DMS153 treated with DMSO at 0.1 percent for 48 hours (cell line): ENCODE measurements at regions not wholly inside any gene's neighbourhood (a gene's known extent, or its start where the extent isn't known, plus 50 kb on each side); places are given as distances from the start of the nearest gene placed in this dataset.
"Not testable (repeated sequence)": the region's sequence is repeated elsewhere in the genome, so short reads cannot be mapped to it uniquely, and the experiment has no call there.

ENCODE experiments used
- DNase-seq: peaks from one replicate; lab custom pipeline; 2025; ENCODE audit not compliant: unreplicated experiment; lab: John Stamatoyannopoulos, UW

DNA sequence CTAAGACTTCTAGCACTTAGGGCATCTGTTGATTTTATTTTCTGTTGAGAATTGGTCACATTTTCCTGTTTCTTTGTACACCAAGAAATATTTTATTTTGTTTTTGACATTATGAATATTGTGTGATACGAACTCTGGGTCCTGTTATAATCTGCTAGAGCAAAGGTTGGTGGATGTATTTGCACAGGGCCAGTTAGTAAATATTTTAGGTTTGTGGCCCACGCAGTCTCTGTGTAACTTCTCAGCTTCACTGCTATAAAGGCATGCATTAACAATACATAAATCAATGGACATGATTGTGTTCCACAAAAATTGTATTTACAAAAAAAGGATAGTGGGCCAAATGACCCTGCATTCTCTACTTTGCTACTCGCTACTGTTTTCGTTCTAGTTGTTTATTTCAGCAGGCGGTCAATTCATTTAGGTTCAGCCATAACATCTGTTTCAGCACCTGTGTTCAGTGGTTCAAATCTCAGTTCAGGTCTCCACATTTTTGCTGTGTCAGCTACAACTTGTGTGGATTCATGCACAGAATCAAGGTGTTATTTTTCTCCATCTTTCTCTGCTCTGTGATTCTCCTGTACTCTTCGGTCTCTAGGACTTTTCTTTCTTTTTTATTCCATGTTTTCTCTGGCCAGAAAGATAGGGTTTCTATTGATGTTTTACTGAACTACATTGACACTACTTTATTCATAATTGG lies 786.2 kb downstream of the ETS1 start:
- no peak for DNase-seq

DNA sequence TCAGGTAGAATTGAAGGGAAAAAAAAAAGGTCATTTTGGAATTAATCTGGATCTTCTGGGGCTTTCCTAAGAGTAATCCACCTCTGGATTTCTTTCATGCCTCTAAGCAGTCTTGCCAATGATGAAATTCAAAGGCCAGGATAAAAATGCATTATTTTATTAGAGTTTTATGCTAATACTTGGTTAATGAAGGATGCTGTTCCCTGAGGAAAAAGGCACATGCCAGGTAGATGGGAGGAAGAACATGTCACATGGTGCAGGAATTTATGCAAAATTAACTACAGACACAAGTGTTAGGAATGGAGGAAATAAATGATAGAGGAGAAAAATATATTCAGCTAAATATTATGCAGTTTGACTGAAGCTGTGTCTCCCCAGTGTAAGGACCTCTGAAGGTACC lies 792.0 kb downstream of the ETS1 start:
- no peak for DNase-seq

DNA sequence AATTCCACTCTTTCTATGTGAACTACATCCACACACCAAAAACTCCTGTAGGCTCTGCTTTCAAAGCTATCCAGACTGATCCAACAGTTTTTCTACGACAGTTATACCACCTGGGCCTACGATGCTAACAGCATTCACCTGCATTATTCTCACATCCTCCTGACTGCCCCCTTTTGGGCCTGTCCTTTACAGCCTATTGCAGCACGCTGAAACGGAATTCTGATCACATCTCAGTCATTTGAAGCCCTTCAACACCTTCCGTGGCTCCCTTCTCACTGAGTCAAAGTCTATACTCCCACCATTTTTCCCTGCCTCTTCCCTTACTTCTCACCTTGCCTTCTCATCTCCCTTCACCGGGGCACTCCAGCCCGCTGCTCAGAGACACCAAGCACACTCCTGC lies 791.3 kb upstream of the KIRREL3 start:
- no peak for DNase-seq

DNA sequence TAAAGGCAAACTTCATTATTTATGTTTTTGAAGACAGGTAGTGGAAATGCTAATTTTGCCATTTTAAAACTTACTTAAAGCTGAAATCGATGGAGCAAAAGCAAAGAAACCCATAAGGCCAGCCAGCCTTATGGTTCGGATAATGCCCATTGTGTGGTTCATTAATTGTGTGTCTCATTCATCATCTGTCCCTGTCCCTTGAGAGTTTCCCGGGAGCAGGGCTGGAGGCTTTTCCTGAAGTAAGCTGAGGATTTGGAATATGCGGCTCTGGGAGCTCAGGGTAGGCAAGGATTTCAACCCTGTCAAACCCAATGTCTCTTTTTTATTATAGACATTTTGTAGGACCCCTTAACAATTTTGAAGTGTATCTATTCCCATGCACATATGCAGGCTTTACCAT lies 790.0 kb upstream of the KIRREL3 start:
- no peak for DNase-seq

DNA sequence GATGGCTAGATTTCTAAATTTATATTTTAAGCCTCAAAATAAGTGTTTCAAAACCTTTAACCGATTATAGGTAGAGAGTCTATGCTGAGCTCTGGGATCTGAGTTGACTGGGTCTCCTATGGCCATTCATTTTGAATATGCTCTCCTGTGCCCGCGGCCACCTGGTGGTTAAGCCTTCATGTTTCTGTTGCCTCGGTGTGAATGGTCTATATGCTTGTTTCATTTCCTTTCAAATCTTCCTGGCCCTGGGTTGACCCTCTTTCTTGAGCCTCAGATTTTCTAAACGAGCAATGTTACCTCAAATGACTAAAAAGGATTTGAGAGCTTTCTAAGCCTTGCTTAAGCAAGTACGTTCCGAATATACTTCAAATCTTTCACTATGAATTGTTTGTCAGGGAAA lies 789.4 kb upstream of the KIRREL3 start:
- DNase-seq, result peak; percentile 45

DNA sequence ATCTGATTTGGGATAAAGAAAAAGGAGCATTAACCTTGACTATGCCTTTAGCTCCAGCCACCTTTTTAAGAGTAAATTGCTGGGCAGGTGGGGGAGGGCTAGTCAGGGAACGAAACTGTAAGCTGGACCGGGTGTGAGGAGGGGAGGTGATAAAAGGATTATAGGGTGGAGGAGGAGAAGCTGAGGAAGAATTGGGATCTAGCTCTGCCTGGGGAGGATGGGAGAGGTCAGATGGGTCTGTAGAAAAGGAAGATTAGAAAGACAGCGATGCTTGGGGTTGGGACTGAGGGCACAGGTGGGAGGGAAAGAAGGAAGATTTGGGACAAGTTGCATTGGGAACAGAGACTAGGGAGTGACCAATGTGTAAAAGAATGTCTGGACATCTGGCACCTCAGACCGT lies 772.4 kb upstream of the KIRREL3 start:
- DNase-seq, result not testable (repeated sequence)

DNA sequence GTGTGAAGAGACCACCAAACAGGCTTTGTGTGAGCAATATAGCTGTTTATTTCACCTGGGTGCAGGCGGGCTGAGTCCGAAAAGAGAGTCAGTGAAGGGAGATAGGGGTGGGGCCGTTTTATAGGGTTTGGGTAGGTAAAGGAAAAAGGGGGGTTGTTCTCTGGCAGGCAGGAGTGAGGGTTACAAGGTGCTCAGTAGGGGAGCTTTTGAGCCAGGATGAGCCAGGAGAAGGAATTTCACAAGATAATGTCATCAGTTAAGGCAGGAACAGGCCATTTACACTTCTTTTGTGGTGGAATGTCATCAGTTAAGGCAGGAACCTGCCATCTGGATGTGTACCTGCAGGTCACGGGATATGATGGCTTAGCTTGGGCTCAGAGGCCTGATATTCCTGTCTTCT lies 768.4 kb upstream of the KIRREL3 start:
- not testable (repeated sequence) for DNase-seq

DNA sequence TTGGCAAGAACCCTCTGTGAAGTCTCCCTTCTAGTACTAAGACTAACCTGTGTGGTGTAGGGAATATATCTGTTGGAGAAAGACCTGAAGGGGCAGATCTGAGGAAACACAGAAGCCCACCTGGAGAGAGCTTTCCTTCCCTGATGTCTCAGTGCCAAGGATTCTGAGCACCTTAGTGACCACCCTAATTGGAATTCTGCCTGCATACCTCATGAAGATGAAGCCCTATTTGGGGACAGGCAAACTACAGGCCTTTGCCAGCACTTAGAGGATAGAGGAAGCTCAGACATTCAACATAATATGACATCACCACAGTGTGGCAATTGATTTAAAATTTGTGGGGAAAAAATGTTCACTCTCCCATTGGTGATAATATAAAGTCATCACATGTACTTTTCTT lies 766.2 kb upstream of the KIRREL3 start:
- no peak for DNase-seq

DNA sequence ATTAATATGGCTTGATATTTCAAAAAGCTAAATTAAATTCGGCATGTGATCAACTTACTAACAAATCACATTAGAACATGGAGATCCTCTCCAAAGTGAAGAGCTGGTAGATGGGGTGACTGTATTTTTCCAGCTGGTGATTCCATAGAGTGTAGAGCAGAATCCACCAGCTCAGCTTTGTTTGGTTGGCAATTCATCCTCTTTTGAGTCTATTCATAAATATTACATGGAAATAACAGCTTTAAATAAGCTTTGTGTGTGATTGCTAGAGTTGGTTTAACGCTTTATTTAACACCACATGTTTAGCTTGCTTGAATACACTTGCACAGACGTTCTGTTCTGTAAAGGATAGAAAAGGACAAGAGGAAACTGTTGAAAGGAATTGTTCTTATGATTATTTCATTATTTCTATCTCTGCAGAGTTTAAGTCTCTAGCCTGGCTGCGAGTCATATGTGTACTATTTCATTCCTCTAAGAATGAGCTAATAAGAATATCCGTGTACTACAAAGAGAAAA lies 738.3 kb upstream of the KIRREL3 start:
- no peak for DNase-seq

DNA sequence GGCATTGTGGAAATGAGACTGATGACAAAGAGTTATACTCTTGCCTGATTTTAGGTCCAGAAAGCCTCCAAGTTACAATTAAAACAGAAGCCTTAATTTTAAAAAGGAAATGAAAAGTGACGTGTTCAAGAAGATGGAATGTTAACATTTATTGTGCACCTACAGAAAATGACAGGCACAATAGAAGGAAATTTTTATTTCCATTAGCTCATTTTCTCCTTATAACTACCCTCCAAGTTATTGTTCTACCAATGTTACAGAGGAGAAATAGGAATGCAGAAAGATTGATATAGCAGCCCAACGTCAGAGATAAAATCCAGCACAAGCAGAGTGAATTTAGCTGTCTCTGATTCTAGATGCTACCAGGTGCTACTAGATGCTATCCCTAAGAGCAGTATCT lies 736.9 kb upstream of the KIRREL3 start:
- DNase-seq, result no peak

DNA sequence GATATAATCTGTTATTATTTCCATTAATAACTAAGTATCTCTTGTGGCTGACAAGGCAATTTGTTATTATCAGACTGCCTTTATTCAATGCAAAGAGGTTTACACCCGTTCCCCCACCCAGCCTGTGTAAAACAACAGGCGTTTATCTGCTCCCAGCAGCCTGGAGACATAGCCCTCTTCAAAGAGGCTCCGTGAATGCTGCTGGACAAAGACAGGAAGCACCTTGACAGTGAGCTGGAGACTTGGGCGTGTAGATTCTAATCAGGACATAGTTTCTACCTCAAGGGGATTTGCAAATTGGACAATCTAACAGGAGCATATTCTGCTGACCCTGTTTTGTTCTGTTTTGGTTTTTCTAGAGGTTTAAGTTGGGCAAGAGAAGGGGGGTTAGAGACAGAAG lies 733.0 kb upstream of the KIRREL3 start:
- no peak for DNase-seq

DNA sequence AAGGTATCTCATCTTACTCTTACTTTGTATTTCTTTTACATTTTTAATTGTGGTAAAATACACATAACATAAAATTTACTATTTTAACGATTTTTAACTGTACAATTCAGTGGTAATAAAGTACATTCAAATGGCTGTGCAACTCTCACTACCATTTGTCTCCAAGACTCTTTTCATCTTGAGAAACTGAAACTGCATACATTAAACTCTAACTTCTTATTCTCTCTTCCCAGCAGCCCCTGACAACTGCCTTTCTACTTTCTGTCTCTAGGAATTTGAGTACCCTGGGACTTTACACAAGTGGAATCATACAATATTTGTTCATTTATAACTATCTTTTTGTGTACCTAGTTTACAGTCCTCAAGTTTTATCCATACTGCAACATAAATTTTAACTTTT lies 725.8 kb upstream of the KIRREL3 start:
- no peak for DNase-seq

DNA sequence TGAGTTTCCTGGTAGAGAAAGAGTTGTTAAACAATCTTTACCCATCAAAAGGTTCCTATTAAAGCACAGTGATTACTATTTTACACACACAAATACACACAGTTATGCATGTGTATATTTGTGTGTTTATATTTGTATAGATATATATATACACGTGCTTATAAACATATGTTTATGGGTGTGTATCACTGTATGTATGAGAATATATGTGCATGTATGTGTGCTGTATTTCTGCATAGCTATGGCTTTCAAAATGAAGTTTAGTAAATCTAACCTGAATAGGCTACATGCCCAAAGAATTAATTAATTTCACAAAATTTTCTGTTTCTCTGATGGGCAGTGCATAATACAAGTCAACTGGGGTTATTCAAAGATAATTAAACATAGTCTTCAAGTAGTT lies 723.1 kb upstream of the KIRREL3 start:
- DNase-seq, result no peak

DNA sequence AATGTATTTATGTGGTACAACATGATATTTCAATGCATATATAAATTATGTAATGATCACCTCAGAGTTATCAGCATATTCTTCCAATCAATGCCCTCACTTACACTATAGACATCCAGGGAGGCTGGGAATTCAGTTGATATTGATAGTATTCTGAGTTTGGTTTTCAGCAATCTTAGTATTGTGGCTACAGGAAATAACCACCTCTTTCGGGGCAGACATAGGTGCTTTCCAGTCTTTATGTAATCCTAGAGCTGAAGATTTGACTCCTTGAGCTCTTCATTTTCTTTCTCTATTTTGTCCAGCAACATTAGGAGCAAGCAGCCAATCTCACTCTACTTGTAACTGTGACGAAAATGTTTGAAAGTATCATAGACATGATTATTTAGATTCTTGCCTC lies 712.7 kb upstream of the KIRREL3 start:
- DNase-seq, result no peak

DNA sequence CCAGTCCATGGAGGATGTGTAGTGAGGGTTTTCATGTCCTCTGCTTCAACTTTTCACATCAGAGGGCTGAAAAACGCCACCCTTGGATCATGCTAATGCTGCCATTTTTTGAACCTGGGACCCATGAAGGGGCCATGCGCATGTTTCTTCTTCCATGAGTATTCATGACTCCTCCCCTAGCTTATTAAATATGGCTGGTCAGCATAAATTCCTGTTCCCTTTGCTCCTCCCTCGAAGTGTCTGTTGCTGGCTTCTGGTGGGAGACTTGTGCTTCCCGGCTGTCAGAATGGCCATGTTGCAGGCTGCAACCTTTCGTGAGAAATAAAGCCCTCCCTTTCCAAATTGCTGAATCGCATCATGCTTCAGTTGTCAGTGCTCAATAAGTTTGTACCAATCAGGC lies 711.2 kb upstream of the KIRREL3 start:
- DNase-seq, result no peak

DNA sequence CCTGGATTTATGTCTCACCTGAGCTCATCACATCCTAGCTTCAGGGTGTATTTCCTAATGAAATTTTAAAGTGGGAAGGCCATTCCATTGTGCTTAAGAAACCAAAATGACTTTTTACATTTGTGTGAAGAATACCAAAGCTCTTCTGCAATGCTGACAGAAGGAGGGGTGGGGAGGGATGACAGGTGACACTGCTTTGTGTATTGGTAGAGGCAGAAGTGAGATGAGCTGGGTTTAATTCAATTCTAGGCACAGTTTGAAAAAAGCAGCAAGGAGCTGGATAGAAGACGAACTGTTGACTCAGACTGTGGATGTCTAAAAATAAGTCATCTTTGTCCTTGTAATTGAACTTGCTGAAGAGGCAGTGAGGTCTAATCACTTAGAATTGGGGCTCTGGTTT lies 710.3 kb upstream of the KIRREL3 start:
- DNase-seq, result no peak

DNA sequence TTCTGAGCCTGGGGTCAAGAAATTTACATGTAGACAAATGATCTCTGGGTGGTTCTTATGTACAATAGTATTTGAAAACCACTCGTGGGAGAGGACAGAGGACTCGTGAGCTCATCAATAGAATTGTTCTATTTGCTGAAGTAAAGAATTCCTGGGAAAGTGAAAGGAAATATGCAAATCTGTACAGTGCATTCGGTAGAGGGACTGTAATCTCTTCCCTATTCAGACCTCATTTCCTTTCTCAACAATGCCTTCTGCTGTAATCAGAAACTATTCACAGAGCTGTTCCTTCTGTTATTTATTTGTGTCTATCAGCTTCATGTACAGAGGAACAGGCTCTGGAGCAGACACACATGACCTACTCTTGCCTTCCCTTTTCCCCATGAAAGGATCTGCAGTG lies 709.4 kb upstream of the KIRREL3 start:
- DNase-seq, result no peak

DNA sequence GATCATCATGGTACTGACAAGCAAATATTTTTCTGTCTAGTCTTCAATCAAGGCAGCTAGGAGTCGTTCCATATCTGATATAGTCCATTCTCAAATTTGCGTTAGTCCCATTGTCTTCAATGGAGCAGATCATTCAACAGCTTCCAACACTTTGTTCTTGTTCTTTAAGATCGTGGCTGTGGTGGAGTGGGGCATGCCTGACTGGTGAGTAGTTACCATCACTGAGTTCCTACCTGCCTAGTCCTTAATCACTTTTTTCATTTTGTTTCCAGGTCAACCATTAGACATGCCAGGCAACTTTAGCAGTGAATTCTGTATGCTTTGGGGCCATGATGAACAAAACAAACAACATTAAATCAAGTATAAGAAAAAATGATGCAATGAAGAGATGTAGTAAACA lies 693.1 kb upstream of the KIRREL3 start:
- DNase-seq, result no peak

DNA sequence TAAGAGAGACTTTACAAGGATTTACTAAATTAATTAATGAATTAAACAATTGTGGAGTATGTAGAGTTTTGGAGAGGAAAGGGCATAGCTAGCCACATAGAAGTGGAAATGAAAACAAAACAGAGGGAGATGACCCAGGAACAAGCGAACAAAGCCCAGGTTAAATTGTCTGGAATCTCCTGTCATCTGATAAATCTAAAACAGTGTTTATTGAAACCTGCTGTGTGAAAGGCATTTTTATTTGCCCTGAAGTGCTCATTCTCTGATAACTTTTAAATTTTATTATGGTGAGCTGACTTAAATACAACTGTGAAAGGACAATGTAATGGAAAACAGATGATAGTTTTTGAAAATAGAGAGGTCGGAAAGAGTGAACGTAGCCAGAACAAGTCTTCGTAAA lies 682.8 kb upstream of the KIRREL3 start:
- no peak for DNase-seq

DNA sequence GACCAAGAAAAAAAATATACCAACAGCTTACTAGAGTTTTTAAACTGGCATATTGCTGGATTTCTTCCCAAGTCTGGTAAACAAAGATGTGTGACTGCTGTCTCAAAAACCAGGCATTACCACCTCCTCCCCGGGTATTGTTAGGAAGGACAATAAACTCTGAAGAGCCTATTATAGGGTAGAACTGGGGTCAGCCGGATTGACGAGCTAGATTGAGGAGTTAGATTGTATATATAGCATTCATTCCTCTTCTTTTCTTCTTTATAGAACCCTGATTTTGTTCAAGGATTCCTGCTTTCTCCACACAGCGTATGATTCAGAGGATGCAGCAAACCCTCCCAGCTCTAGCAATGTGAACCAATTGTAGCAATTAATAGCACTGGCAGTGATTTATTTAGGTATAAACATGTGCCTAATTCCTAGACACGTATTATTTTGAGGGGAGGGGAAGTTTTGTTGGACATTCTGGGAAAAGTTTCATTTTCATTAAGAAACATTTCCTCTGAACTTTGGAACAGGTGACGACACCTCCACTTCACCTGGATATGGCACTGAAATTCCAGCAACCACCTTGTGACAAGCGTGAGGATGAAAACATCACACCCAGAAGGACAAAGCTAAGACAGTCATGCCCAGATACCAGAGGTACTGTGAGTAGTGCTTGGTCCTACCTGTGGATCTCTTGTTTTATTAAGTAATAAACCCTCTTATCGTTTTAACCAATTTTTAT lies 679.4 kb upstream of the KIRREL3 start:
- DNase-seq, result no peak

DNA sequence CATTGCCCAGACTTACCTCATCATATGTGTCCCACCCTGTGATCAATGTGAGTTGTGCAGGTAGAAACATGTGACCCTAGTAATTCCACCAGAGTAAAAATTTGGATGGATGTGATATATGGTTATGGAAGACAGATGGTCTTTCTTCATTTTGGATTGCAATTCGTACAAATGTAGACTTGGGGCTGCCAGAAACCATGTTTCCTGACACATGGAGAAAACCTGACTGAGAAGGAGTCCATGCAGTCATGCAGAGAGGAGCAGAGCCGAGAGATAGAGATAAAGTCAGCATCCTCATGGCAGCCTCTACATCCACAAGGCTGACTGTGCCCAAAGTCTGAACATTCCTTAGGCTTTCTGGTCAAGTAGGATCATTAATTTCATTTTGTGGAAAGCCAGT lies 678.1 kb upstream of the KIRREL3 start:
- DNase-seq, result no peak

DNA sequence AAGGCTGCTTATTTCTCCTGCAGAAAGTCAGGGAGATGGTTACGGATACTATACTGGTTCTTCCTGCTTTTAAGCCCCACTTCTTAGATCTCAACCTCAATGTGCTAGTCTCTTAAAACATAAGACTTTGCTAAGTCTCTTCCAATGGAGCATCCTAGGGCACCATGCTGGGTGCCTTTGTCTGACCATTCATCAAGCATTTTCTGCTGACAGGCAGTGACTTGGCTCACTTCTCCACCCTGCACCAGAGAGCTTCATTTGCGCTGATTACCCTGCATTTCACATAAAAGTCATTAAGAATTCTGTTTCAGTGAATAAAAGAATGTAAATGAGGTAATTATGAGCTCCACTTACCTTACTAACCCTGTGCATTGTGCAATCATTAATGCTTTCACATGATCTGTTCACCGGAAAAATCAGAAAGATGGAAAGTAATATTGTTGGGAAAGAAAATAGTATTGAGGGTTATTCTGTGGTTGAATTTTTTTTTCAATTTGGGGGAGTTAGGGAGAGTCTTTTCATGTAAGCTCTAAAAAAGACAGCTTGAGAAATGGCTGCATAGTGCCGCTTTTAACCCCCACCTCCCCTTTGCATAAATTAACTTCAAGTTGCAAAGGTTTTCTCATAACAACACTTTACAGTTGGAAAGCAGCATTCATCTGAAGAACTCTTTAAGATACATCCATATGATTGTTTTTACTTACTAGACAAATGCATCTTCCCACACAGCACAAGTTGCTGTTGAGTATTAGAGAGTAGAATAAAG lies 677.3 kb upstream of the KIRREL3 start:
- no peak for DNase-seq
